ENCODE measurements at regions not wholly inside any gene's neighbourhood (a gene's known extent, or its start where the extent isn't known, plus 50 kb on each side); places are given as distances from the start of the nearest gene placed in this dataset.

DNA sequence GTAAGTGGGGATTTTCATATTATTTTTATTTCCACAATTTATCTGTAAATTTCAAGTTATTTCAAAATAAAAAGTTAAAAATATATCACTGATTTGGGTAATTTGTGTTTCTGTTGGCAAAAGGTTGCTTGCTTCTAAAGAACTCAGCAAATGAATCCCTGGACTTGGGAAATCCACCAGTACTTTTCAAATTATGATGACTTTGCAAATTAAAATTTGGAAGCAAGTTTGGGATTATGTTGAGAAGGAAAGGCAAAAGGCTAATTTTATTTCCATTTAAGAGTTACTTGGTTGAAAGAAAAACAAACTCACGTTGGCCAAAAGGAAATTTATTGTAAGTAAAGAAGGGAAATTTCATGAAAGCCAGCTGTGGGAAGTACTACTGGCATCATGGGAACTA, 220.3 kb downstream of the MAP2K6 start (continued):
- TF ChIP-seq, protein P1, sequence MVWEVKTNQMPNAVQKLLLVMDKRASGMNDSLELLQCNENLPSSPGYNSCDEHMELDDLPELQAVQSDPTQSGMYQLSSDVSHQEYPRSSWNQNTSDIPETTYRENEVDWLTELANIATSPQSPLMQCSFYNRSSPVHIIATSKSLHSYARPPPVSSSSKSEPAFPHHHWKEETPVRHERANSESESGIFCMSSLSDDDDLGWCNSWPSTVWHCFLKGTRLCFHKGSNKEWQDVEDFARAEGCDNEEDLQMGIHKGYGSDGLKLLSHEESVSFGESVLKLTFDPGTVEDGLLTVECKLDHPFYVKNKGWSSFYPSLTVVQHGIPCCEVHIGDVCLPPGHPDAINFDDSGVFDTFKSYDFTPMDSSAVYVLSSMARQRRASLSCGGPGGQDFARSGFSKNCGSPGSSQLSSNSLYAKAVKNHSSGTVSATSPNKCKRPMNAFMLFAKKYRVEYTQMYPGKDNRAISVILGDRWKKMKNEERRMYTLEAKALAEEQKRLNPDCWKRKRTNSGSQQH (CRISPR knock-in tag; IDR thresholded peaks at IDR 0.05), result no peak
- TF ChIP-seq MAFG (tag; conservative IDR thresholded peaks at IDR 0.05) (peak; percentile 70), NONO (IDR thresholded peaks at IDR 0.05; ENCODE audit: low read depth in 2 of 2, low read length in 1 of 2) (no peak)
- TF ChIP-seq, protein P2, sequence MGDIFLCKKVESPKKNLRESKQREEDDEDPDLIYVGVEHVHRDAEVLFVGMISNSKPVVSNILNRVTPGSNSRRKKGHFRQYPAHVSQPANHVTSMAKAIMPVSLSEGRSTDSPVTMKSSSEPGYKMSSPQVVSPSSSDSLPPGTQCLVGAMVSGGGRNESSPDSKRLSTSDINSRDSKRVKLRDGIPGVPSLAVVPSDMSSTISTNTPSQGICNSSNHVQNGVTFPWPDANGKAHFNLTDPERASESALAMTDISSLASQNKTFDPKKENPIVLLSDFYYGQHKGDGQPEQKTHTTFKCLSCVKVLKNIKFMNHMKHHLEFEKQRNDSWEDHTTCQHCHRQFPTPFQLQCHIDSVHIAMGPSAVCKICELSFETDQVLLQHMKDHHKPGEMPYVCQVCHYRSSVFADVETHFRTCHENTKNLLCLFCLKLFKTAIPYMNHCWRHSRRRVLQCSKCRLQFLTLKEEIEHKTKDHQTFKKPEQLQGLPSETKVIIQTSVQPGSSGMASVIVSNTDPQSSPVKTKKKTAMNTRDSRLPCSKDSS (IDR thresholded peaks at IDR 0.05; ENCODE audit: low read depth, partially characterized antibody), result no peak

DNA sequence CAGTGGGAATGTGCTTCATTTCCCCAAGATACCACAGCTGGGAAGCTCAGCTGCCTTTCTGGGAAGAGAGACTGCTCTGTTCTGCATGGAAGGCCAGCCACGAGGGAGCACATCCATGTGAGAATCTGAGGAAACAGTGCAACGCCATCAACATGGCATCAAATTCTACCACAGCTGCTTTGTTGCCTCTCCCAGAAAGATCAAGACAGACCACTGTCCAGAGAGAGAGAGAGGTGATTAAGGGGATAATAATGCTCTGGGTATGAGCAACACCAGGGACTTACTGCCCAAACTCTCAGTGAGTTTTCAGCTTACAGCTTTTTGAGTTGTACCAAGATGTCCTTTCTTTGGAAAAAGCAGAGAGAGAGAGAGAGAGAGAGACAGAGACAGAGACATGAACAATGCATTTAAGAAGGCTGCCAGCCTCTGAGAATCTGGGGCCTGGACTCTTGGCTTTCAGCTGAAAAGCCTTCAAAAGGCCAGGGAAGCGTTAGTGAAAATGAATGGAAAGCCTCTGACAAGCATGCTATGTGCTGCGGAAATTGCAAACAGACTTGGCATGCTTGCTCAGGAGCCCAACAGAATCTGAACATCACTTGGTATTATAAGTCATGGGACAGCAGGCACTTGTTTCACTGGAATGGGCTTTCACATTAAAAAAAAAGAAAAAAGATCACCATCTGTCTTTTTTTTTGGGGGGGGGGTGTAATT, 223.1 kb downstream of the MAP2K6 start:
- H3K27me3 ChIP-seq (ENCODE audit: control insufficient read depth in 2 of 2, insufficient read depth in 2 of 2, low read length in 2 of 2), result no peaks in the 10 kb centered on the region
- no peaks in the 10 kb centered on the region for H4K20me1 ChIP-seq (replicated peaks; ENCODE audit: control insufficient read depth, insufficient read depth, low read length)
- no peak overlapping the region for H2AFZ ChIP-seq (ENCODE audit: low read depth, low read length)
- POLR2A ChIA-PET, result no interaction called here
- H3K79me2 ChIP-seq (ENCODE audit: control insufficient read depth, insufficient read depth, low read length), result no peaks in the 10 kb centered on the region
- no peak overlapping the region for H3K9ac ChIP-seq (ENCODE audit: insufficient read depth in 1 of 2, low read depth in 2 of 2, low read length in 2 of 2)
- WGBS (ENCODE audit: insufficient coverage, low coverage, missing lambda C conversion rate), result 0% methylated on average over 4 of the region's 4 CpGs
- CTCF ChIA-PET (ENCODE audit: low intra/inter-chr PET ratio), result no interaction called here
- no peak for ATAC-seq
- no peak overlapping the region for H3K27ac ChIP-seq (ENCODE audit: extremely low read depth, low read depth, low read length)
- H3K4me2 ChIP-seq (ENCODE audit: insufficient read depth, low read length), result no peak overlapping the region
- intact Hi-C loops (cut with micrococcal nuclease) (no loop called here), in situ Hi-C loops (cut with MboI) (no loop called here)
- no peak for DNase-seq (ENCODE audit: extremely low read depth in 1 of 4, low spot score in 3 of 4)
- no peaks in the 10 kb centered on the region for H3K9me1 ChIP-seq (ENCODE audit: control insufficient read depth, insufficient read depth, low read length)
- no peaks in the 10 kb centered on the region for H3K9me3 ChIP-seq (replicated peaks; ENCODE audit: control insufficient read depth, insufficient read depth, low read depth, low read length)
- H3K4me3 ChIP-seq, result no peak overlapping the region
- no peaks in the 10 kb centered on the region for H3K4me1 ChIP-seq (replicated peaks in 1 of 2; ENCODE audit: control insufficient read depth in 2 of 2, insufficient read depth in 2 of 2, low read length in 2 of 2)
- FAIRE-seq, result no peak
- H3K36me3 ChIP-seq (ENCODE audit: control insufficient read depth, insufficient read depth, low read length), result no peaks in the 10 kb centered on the region
- BruUV-seq (replicated peaks), result no TSS peak
- TF ChIP-seq BMI1 (IDR thresholded peaks at IDR 0.05; ENCODE audit: low read length) (no peak), PRMT5 (CRISPR knock-in tag; IDR thresholded peaks at IDR 0.05) (no peak), HDAC8 (tag; IDR thresholded peaks at IDR 0.05) (no peak), ARHGAP35 (IDR thresholded peaks at IDR 0.05; ENCODE audit: partially characterized antibody) (no peak), RBM14 (IDR thresholded peaks at IDR 0.05; ENCODE audit: borderline replicate concordance, insufficient read depth, low read depth, low read length) (no peak), ZNF695 (CRISPR knock-in tag; IDR thresholded peaks at IDR 0.05) (no peak), ZNF184 (CRISPR knock-in tag; IDR thresholded peaks at IDR 0.05) (no peak), TCF7L2 (IDR thresholded peaks at IDR 0.05; ENCODE audit: low read depth, low read length) (no peak), RFX7 (CRISPR knock-in tag; IDR thresholded peaks at IDR 0.05) (no peak)
- TF ChIP-seq, protein P3, sequence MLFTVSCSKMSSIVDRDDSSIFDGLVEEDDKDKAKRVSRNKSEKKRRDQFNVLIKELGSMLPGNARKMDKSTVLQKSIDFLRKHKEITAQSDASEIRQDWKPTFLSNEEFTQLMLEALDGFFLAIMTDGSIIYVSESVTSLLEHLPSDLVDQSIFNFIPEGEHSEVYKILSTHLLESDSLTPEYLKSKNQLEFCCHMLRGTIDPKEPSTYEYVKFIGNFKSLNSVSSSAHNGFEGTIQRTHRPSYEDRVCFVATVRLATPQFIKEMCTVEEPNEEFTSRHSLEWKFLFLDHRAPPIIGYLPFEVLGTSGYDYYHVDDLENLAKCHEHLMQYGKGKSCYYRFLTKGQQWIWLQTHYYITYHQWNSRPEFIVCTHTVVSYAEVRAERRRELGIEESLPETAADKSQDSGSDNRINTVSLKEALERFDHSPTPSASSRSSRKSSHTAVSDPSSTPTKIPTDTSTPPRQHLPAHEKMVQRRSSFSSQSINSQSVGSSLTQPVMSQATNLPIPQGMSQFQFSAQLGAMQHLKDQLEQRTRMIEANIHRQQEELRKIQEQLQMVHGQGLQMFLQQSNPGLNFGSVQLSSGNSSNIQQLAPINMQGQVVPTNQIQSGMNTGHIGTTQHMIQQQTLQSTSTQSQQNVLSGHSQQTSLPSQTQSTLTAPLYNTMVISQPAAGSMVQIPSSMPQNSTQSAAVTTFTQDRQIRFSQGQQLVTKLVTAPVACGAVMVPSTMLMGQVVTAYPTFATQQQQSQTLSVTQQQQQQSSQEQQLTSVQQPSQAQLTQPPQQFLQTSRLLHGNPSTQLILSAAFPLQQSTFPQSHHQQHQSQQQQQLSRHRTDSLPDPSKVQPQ (CRISPR knock-in tag; IDR thresholded peaks at IDR 0.05; ENCODE audit: borderline replicate concordance), result no peak

Data from K562 (cell line).